ENCODE measurements at regions not wholly inside any gene's neighbourhood (a gene's known extent, or its start where the extent isn't known, plus 50 kb on each side); places are given as distances from the start of the nearest gene placed in this dataset.

GRCh38 chr10:43972976-43973647, 324.4 kb upstream of the ZNF32 start:
- DNase-seq (ENCODE audit: low read depth) = no peak

GRCh38 chr10:43971981-43972380, 323.3 kb upstream of the ZNF32 start:
- no peak for DNase-seq (ENCODE audit: low read depth)

DNA sequence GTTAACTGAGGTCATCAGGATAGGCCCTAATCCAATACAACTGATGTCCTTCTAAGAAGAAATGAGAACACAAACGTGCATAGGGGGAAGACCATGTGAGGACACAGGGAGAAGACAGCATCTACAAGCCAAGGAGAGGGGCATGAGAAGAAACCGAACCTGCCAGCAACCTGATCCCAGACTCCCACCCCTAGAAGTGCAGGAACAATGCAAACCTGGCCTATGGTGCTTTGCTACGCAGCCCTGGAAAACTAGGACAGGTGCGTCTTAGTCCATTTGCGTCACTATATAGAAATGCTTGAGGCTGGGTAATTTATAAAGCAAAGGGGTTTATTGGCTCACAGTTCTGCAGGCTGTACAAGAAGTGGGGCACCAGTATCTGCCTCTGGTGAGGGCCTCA, 322.6 kb upstream of the ZNF32 start:
- no peak for DNase-seq (ENCODE audit: low read depth)

GRCh38 chr10:43970717-43971116, 322.0 kb upstream of the ZNF32 start:
- no peak for DNase-seq (ENCODE audit: low read depth)

GRCh38 chr10:43970018-43970698, 321.5 kb upstream of the ZNF32 start:
- DNase-seq (ENCODE audit: low read depth) = no peak

GRCh38 chr10:43969506-43969905, 320.8 kb upstream of the ZNF32 start:
- no peak for DNase-seq (ENCODE audit: low read depth)

DNA sequence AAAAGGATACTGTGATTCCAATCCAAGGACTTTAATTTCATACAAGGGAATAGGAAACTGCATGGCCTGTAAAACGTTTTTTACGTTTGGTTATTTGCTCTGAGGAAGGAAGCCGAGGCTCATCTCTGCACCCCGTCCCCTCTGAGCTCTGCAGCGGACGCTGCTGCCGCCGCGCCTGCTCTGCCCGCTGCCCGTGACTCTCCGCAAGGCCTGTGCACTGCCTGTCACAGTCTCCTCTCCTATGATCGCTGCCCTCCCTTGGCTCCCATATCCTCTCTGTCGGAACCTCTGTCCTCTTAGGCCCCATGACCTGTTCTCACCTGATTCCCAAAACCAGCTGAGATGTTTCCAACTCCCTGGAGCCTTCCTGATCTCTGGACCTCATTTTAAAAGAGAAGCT, 320.3 kb upstream of the ZNF32 start:
- DNase-seq (ENCODE audit: low read depth) = no peak

DNA sequence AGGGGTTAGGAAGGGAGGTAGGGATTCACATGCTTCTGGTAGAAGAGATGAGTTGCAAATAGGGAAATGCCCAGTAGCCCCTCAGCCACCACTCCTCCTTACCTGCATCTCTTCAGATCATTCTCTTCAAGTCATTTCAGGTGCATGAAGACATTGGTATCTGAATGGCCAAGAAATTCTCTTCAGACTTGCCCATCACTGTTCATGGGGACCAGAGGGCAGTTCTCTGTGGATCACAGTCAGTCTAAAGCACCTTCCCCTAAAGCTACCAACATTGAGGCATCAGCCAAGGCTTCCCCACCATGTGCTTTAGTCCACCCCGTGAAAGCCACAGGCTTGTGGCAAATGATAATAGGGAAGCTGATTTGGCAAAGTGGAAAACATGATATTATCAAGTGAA, 319.4 kb upstream of the ZNF32 start:
- no peak for DNase-seq (ENCODE audit: low read depth)

DNA sequence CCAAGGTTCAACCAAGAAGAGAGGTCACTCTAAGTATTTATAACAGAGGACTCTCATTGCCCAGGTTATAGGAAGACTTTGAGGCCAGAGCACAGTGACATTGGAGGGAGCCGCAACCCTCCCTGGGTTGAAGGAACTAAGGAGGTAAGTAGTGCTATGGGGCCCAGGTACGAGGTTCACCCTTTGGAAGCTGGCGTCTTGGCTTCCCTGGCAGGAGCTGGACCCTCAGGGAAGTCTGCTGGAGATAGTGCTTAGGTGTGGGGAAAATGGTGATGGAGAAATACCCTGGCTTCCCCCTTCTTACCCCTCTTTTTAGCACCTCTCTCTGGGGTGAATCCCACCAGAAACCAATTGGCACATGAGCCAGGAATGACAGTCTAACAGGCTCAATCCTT, 317.9 kb upstream of the ZNF32 start:
- DNase-seq (ENCODE audit: low read depth) = no peak

GRCh38 chr10:43965918-43966570, 317.4 kb upstream of the ZNF32 start:
- DNase-seq (ENCODE audit: low read depth) = no peak

DNA sequence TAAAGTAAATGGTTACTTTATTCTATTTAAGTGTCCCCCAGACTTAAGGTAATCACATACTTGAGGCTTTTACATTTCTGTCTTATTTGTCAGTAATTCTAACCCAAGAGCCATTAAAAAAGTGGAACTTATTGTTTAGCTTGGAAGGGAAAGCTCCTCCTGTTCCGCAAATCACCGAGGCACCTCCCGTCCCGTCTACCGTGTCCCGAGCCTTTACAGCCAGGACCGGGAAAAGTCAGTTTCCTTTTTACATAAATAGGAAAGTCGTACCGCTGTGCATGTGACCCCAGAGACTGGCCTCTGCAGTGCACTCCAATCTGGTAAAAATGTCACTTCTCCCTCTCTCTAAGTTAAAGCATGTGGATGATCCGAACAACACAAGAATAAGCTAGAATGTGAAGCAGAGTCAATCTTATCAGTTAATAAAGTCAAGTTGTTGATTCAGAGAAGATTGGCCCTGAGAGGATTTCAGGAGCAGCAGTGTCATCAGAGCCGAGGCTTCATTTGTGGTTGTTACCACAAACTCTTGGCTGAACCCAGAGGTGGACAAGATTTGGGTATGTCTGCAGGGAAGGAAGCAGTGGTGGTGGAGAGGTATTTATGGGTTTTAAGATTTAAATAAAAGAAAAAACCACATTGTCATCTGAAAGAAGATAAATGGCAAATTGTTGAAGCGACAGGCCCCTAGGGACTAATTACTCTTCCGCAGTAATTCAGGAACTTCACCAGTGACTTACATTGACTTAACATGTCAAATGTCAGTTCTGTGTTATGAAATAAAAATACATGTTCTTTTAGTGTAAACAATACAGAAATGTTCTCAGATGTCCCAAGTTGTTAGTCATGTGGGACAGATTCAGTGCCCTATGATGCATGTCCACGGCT, 316.6 kb upstream of the ZNF32 start:
- no peak for DNase-seq (ENCODE audit: low read depth)

DNA sequence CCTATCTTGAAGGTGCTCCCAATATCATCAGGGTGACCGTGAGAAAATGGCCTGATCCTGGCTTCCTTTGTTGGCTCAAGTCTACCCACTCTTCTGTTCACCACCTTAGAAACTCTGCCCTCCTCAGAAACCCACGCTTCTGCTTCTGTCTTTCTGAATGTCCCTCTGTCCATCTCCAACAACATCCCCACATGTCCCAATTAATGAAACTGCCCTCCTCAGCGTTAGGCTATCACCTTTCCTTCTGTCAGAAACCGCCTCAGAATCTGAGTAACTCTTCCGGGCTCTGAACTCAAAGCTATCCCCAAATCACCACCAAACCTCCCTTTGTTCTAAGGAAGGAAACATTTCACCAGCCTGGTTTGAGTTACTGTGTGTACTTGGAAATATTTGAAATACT, 315.8 kb upstream of the ZNF32 start:
- no peak for DNase-seq (ENCODE audit: low read depth)

DNA sequence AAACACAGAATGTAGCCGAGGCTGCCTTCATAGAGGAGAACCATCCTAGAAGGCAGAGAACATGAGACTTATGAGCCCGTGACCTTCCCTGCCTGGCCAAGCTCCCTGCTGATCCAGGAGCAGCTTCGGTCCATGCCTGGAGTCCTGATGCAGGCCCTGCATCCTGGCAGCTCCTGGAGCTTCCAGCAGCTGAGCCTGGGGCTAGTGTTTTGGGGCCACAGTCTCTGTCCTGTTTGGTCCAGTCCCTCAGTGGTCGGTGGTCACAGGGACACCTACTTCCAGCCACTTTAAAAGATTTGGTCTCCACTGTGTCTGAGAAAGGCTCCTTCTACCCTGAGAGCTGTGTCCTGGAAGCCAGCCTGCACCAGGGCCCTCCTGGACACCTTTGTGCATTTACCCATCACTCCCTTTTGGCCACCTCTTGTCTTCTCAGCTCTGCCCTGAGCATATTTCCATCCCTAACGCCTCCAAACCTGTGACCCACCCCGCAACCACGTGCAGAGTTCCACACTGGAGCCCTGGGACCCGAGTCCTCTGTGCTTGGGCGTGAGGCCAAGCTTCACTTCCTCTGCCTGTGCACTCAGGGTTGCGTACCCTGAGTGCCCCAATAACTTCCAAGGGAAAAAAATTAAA, 315.2 kb upstream of the ZNF32 start:
- DNase-seq (ENCODE audit: low read depth) = no peak

- no peak for DNase-seq (ENCODE audit: low read depth)
Measured at GRCh38 chr10:43963379-43963778, 314.7 kb upstream of the ZNF32 start.

- no peak for DNase-seq (ENCODE audit: low read depth)
Measured at GRCh38 chr10:43962346-43963191, 313.9 kb upstream of the ZNF32 start.

DNA sequence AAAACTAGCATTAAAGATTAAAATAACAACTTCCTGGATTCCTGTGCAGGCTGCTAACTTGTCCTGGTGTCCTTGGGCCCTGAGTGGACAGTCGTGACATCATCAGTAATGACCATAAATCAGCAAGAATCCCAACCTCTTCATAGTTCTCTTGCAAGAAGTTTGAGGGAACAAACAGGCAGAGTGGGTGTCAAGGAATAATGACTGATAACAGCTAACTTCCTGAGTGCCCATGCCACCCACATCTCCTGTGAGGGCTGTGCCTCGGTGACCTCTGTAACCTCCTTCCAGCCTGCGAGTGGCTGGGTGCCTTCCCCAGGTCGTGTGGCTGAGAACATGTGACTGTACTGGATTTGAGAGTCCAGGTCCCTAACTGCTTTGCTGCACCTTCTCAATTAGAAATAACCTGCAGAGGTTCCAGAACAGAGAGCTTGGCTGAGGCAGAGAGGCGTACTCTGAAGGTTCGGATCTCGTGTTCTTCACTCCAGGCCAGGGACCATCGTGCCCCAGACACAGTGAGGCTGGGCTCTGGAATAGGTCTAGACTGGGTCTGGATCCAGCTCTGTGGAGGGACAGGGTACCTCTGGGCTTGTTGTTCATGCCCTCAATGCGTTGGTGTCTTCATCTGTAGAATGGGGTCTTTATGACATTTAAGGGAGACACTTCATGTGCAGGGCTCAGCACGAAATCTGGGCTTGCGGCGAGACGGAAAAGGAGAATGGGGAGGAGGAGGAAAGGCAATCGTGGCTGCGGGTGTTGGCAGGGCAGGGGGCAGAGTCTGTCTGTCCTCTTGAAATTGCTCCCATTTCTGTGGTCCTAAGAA, 313.1 kb upstream of the ZNF32 start:
- no peak for DNase-seq (ENCODE audit: low read depth)

GRCh38 chr10:43960981-43961380, 312.3 kb upstream of the ZNF32 start:
- DNase-seq (ENCODE audit: low read depth) = no peak

DNA sequence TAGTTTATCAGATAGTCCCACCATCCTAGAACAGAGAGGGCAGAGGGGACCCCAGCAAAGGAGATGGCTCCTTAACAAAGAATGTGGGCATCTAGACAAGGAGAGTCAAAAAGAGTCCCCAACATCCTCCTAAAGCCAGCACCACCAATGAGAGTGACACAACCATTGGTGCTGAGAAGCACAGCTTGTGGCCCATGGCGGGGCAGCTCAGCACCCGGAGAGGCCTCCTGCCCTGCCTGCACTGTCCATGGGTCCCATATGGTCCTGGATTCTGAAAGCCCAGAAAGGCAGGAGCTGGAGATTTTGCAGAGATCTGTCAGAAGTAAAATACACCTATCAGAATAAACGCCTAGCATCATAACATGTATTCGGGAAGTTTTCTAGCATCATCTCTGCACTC, 311.8 kb upstream of the ZNF32 start:
- no peak for DNase-seq (ENCODE audit: low read depth)

DNA sequence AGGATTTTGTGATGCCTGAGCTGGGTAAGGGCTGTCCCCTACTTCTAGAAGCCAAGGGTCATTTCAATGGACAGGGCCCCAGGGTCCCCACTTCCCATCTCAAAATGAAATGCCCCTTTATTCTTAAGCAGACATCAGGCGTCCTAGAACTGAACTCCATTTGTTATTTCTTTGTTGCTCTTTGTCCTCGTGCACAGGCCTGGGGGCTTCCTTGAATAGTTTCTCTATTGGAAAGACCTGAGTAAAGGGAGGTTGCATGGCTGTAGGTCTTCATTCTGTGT, 311.4 kb upstream of the ZNF32 start:
- DNase-seq (ENCODE audit: low read depth) = no peak
